Stimulated activated effector memory CD8-positive, alpha-beta T cell treated with anti-CD3 and anti-CD28 coated beads, Interleukin-12 subunit alpha, Interleukin-12 subunit beta, amount 100 ng/mL, for 72 hours (primary cell): ENCODE measurements at regions not wholly inside any gene's neighbourhood (a gene's known extent, or its start where the extent isn't known, plus 50 kb on each side); places are given as distances from the start of the nearest gene placed in this dataset.
"Not testable (repeated sequence)": the region's sequence is repeated elsewhere in the genome, so short reads cannot be mapped to it uniquely, and the experiment has no call there.

Source experiments
- ATAC-seq: fragments of 150-1000 bp; cut with Tn5 transposase; 2 replicates; pipeline ENCODE4 v1.10.0; 2021
- DNase-seq, 2 donors: peaks; one replicate each; pipeline ENCODE4 v3.0.0; 2021 to 2022; ENCODE audit warnings: low spot score in 2 of 2
- H3K27ac Mint-ChIP-seq: one replicate; pipeline ENCODE4 v1.8.0; 2022; ENCODE audit warnings: mild to moderate bottlenecking, mixed read lengths
- H3K36me3 Mint-ChIP-seq: one replicate; pipeline ENCODE4 v1.8.0; 2022; ENCODE audit warnings: mild to moderate bottlenecking, mixed read lengths
- H3K4me1 Mint-ChIP-seq: one replicate; pipeline ENCODE4 v1.8.0; 2022; ENCODE audit warnings: mixed read lengths
- H3K4me3 Mint-ChIP-seq: one replicate; pipeline ENCODE4 v1.8.0; 2022; ENCODE audit warnings: mild to moderate bottlenecking, mixed read lengths
- H3K9me3 Mint-ChIP-seq: one replicate; pipeline ENCODE4 v1.8.0; 2022; ENCODE audit warnings: mixed read lengths

GRCh38 chrX:889966-890651 lies 259.5 kb downstream of the SHOX start:
- H3K27ac Mint-ChIP-seq, result no peak overlapping the region
- no peaks in the 10 kb centered on the region for H3K36me3 Mint-ChIP-seq
- H3K4me1 Mint-ChIP-seq, result no peaks in the 10 kb centered on the region
- peaks cover 17% of the 10 kb centered on the region for H3K9me3 Mint-ChIP-seq
- H3K4me3 Mint-ChIP-seq, result no peak overlapping the region
- DNase-seq (no peak), ATAC-seq (no peak)

GRCh38 chrX:887724-888123 lies 257.1 kb downstream of the SHOX start:
- H3K4me3 Mint-ChIP-seq, DNase-seq: not testable (repeated sequence)
- H3K9me3 Mint-ChIP-seq, result peaks cover 14% of the 10 kb centered on the region

GRCh38 chrX:883588-883987 lies 253.0 kb downstream of the SHOX start:
- Mint-ChIP-seq H3K9me3 (peaks cover 20% of the 10 kb centered on the region), H3K27ac (no peak overlapping the region), H3K4me3 (no peak overlapping the region), H3K4me1 (peaks cover 9% of the 10 kb centered on the region), H3K36me3 (no peaks in the 10 kb centered on the region)
- no peak for DNase-seq
- ATAC-seq, result peak; percentile 37

More at GRCh38 chrX:887724-888123, 257.1 kb downstream of the SHOX start:
- not testable (repeated sequence) for H3K27ac Mint-ChIP-seq, H3K4me1 Mint-ChIP-seq, H3K36me3 Mint-ChIP-seq, ATAC-seq

- not testable (repeated sequence) for H3K36me3 Mint-ChIP-seq, DNase-seq
Measured at GRCh38 chrX:879756-880698, 249.4 kb downstream of the SHOX start.

GRCh38 chrX:874061-874460 lies 243.5 kb downstream of the SHOX start:
- no peak for DNase-seq
- ATAC-seq, result no peak
- Mint-ChIP-seq H3K27ac (no peak overlapping the region), H3K9me3 (peaks cover 8% of the 10 kb centered on the region), H3K4me3 (no peak overlapping the region), H3K4me1 (no peaks in the 10 kb centered on the region), H3K36me3 (no peaks in the 10 kb centered on the region)

More at GRCh38 chrX:879756-880698, 249.4 kb downstream of the SHOX start:
- not testable (repeated sequence) for ATAC-seq, H3K4me1 Mint-ChIP-seq, H3K4me3 Mint-ChIP-seq, H3K27ac Mint-ChIP-seq
- peaks cover 17% of the 10 kb centered on the region for H3K9me3 Mint-ChIP-seq

- DNase-seq (no peak), ATAC-seq (no peak)
- H3K9me3 Mint-ChIP-seq, result peaks cover 8% of the 10 kb centered on the region
- no peak overlapping the region for H3K27ac Mint-ChIP-seq
- no peaks in the 10 kb centered on the region for H3K36me3 Mint-ChIP-seq
- H3K4me3 Mint-ChIP-seq, result no peak overlapping the region
- no peaks in the 10 kb centered on the region for H3K4me1 Mint-ChIP-seq
Measured at GRCh38 chrX:873016-873415, 242.4 kb downstream of the SHOX start.

- DNase-seq, result no peak
- no peak overlapping the region for H3K27ac Mint-ChIP-seq
- H3K9me3 Mint-ChIP-seq, result peaks cover 8% of the 10 kb centered on the region
- ATAC-seq, result no peak
- H3K4me1 Mint-ChIP-seq, result no peaks in the 10 kb centered on the region
- H3K4me3 Mint-ChIP-seq, result no peak overlapping the region
- no peaks in the 10 kb centered on the region for H3K36me3 Mint-ChIP-seq
Measured at GRCh38 chrX:872090-872489, 241.5 kb downstream of the SHOX start.

- ATAC-seq (no peak), DNase-seq (no peak)
- no peak overlapping the region for H3K4me3 Mint-ChIP-seq
- H3K36me3 Mint-ChIP-seq, result no peaks in the 10 kb centered on the region
- peaks cover 8% of the 10 kb centered on the region for H3K9me3 Mint-ChIP-seq
- no peak overlapping the region for H3K27ac Mint-ChIP-seq
- H3K4me1 Mint-ChIP-seq, result no peaks in the 10 kb centered on the region
Measured at GRCh38 chrX:871626-872025, 241.0 kb downstream of the SHOX start.

- ATAC-seq, result no peak
- Mint-ChIP-seq H3K9me3 (peaks cover 8% of the 10 kb centered on the region), H3K4me3 (no peak overlapping the region), H3K27ac (no peak overlapping the region), H3K4me1 (no peaks in the 10 kb centered on the region), H3K36me3 (no peaks in the 10 kb centered on the region)
- peak in 1 of 2 donors; percentile 28 for DNase-seq
Measured at GRCh38 chrX:867966-868647, 237.5 kb downstream of the SHOX start.

GRCh38 chrX:867502-867901 lies 236.9 kb downstream of the SHOX start:
- no peak overlapping the region for H3K27ac Mint-ChIP-seq
- H3K9me3 Mint-ChIP-seq, result peaks cover 6% of the 10 kb centered on the region
- no peaks in the 10 kb centered on the region for H3K36me3 Mint-ChIP-seq
- ATAC-seq (no peak), DNase-seq (peak in 1 of 2 donors; percentile 4)
- H3K4me3 Mint-ChIP-seq, result no peak overlapping the region
- no peaks in the 10 kb centered on the region for H3K4me1 Mint-ChIP-seq

GRCh38 chrX:866441-866990 lies 235.9 kb downstream of the SHOX start:
- no peak for ATAC-seq
- H3K27ac Mint-ChIP-seq, result no peak overlapping the region

GRCh38 chrX:865422-865821 lies 234.8 kb downstream of the SHOX start:
- no peaks in the 10 kb centered on the region for H3K36me3 Mint-ChIP-seq
- no peak overlapping the region for H3K4me3 Mint-ChIP-seq
- ATAC-seq, result no peak
- no peaks in the 10 kb centered on the region for H3K4me1 Mint-ChIP-seq
- no peak overlapping the region for H3K27ac Mint-ChIP-seq
- no peak for DNase-seq
- peaks cover 3% of the 10 kb centered on the region for H3K9me3 Mint-ChIP-seq

More at GRCh38 chrX:866441-866990, 235.9 kb downstream of the SHOX start:
- no peak overlapping the region for H3K4me3 Mint-ChIP-seq
- H3K36me3 Mint-ChIP-seq, result no peaks in the 10 kb centered on the region
- no peaks in the 10 kb centered on the region for H3K4me1 Mint-ChIP-seq
- peaks cover 6% of the 10 kb centered on the region for H3K9me3 Mint-ChIP-seq
- peak in 1 of 2 donors; percentile 32 for DNase-seq

GRCh38 chrX:861921-862320 lies 231.3 kb downstream of the SHOX start:
- DNase-seq (peak in 1 of 2 donors; percentile 28), ATAC-seq (no peak)
- Mint-ChIP-seq H3K27ac (no peak overlapping the region), H3K36me3 (no peaks in the 10 kb centered on the region), H3K4me1 (no peaks in the 10 kb centered on the region), H3K4me3 (no peak overlapping the region), H3K9me3 (peaks cover 10% of the 10 kb centered on the region)

- DNase-seq (peak in 1 of 2 donors; percentile 17), ATAC-seq (no peak)
- peaks cover 10% of the 10 kb centered on the region for H3K9me3 Mint-ChIP-seq
- no peaks in the 10 kb centered on the region for H3K36me3 Mint-ChIP-seq
- no peak overlapping the region for H3K27ac Mint-ChIP-seq
- H3K4me3 Mint-ChIP-seq, result no peak overlapping the region
- no peaks in the 10 kb centered on the region for H3K4me1 Mint-ChIP-seq
Measured at GRCh38 chrX:861340-861890, 230.8 kb downstream of the SHOX start.

GRCh38 chrX:859329-859728 lies 228.7 kb downstream of the SHOX start:
- Mint-ChIP-seq H3K4me1 (no peaks in the 10 kb centered on the region), H3K9me3 (peaks cover 19% of the 10 kb centered on the region), H3K36me3 (no peaks in the 10 kb centered on the region), H3K4me3 (no peak overlapping the region), H3K27ac (no peak overlapping the region)
- ATAC-seq (no peak), DNase-seq (no peak)
